ENCODE measurements at regions not wholly inside any gene's neighbourhood (a gene's known extent, or its start where the extent isn't known, plus 50 kb on each side); places are given as distances from the start of the nearest gene placed in this dataset.

GRCh38 chr1:96376846-96377245, 344.7 kb upstream of the PTBP2 start:
- Histone ChIP-seq H3K9me3 (ENCODE audit: severe bottlenecking) (no peaks in the 10 kb centered on the region), H3K27ac (ENCODE audit: poor library complexity, severe bottlenecking) (no peak overlapping the region), H3K4me1 (ENCODE audit: insufficient read depth, poor library complexity, severe bottlenecking) (no peaks in the 10 kb centered on the region), H3K27me3 (ENCODE audit: insufficient read depth, poor library complexity, severe bottlenecking) (no peaks in the 10 kb centered on the region), H3K4me3 (ENCODE audit: severe bottlenecking) (no peak overlapping the region), H3K36me3 (ENCODE audit: low read depth) (no peaks in the 10 kb centered on the region)
- TF ChIP-seq CTCF (IDR thresholded peaks at IDR 0.05; ENCODE audit: poor library complexity, severe bottlenecking): no peak
- no peak for ATAC-seq (ENCODE audit: low read depth)
- no peak for DNase-seq (ENCODE audit: low spot score)

DNA sequence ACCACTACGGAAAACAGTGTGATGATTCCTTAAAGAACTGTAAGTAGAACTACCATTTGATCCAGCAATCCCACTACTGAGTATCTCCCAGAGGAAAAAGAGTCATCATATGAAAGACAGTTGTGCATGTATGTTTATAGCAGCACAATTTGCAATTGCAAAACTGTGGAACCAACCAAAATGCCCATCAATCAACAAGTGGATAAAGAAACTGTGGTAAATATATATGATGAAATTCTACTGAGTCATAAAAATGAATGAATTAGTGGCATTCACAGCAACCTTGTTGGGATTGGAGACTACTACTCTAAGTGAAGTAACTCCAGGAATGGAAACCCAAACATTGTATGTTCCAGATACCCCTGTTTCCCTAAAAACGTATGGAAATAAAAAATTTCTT, 337.0 kb upstream of the PTBP2 start:
- Histone ChIP-seq H3K9me3 (ENCODE audit: severe bottlenecking) (no peaks in the 10 kb centered on the region), H3K27me3 (ENCODE audit: insufficient read depth, poor library complexity, severe bottlenecking) (no peaks in the 10 kb centered on the region), H3K4me1 (ENCODE audit: insufficient read depth, poor library complexity, severe bottlenecking) (no peaks in the 10 kb centered on the region), H3K4me3 (ENCODE audit: severe bottlenecking) (no peak overlapping the region), H3K36me3 (ENCODE audit: low read depth) (no peaks in the 10 kb centered on the region), H3K27ac (ENCODE audit: poor library complexity, severe bottlenecking) (no peak overlapping the region)
- no peak for DNase-seq (ENCODE audit: low spot score)
- ATAC-seq (ENCODE audit: low read depth): no peak
- TF ChIP-seq CTCF (IDR thresholded peaks at IDR 0.05; ENCODE audit: poor library complexity, severe bottlenecking): no peak

GRCh38 chr1:96387785-96388184, 333.8 kb upstream of the PTBP2 start:
- Histone ChIP-seq H3K4me3 (ENCODE audit: severe bottlenecking) (no peak overlapping the region), H3K27ac (ENCODE audit: poor library complexity, severe bottlenecking) (no peak overlapping the region), H3K4me1 (ENCODE audit: insufficient read depth, poor library complexity, severe bottlenecking) (no peaks in the 10 kb centered on the region), H3K27me3 (ENCODE audit: insufficient read depth, poor library complexity, severe bottlenecking) (no peaks in the 10 kb centered on the region), H3K9me3 (ENCODE audit: severe bottlenecking) (no peaks in the 10 kb centered on the region), H3K36me3 (ENCODE audit: low read depth) (no peaks in the 10 kb centered on the region)
- no peak for DNase-seq (ENCODE audit: low spot score)
- TF ChIP-seq CTCF (IDR thresholded peaks at IDR 0.05; ENCODE audit: poor library complexity, severe bottlenecking): no peak
- ATAC-seq (ENCODE audit: low read depth): no peak

DNA sequence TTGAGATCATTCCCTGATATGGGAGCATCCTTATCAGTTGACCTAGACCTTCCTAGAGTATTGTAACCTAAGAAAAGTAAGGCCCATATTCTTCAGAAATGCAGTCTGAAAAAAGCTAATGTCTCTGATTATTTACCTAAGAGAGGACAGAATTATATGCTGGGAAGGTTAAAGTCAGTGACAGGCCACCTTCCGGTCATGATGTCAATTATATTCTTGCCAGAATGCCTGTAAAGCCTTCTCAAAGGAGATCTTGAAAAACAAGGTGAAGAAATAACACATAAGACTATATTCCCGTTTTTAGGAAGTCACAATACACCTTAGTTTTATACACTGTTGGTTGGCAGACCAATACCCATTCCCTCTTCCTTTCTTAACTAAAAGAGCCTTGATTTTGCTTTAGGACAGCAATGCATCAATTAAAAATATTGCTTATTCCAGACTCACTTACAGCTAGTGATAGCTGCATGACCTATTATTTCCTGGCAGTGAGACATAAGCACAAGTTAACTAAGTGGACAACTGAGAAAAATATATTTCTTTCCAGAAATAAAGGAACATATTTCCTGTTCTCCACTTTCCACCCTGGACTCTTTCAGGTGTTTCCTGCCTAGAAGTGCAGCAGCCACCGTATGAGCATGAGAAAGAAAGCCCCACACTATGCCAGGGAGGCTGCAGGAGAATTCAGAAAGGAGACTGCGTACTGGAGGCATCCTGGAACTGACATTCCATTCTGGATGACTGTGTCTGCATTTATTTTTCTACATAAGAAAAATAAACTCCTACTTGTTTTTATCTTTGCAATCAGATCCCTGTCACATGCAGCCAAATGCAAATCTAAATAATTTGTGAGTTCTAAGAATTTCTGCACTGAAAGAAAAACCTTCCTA, 332.9 kb upstream of the PTBP2 start:
- no peaks in the 10 kb centered on the region for H3K36me3 ChIP-seq (ENCODE audit: low read depth)
- no peaks in the 10 kb centered on the region for H3K27me3 ChIP-seq (ENCODE audit: insufficient read depth, poor library complexity, severe bottlenecking)
- DNase-seq (ENCODE audit: low spot score) (no peak), ATAC-seq (ENCODE audit: low read depth) (no peak; the same call in 2 of the 3 replicates)
- TF ChIP-seq CTCF (IDR thresholded peaks at IDR 0.05; ENCODE audit: poor library complexity, severe bottlenecking): no peak
- no peaks in the 10 kb centered on the region for H3K9me3 ChIP-seq (ENCODE audit: severe bottlenecking)
- no peaks in the 10 kb centered on the region for H3K4me1 ChIP-seq (ENCODE audit: insufficient read depth, poor library complexity, severe bottlenecking)
- no peak overlapping the region for H3K4me3 ChIP-seq (ENCODE audit: severe bottlenecking)
- no peak overlapping the region for H3K27ac ChIP-seq (ENCODE audit: poor library complexity, severe bottlenecking)

- TF ChIP-seq CTCF (IDR thresholded peaks at IDR 0.05; ENCODE audit: poor library complexity, severe bottlenecking): no peak
- DNase-seq (ENCODE audit: low spot score) (no peak), ATAC-seq (ENCODE audit: low read depth) (no peak)
- H3K4me1 ChIP-seq (ENCODE audit: insufficient read depth, poor library complexity, severe bottlenecking): no peaks in the 10 kb centered on the region
- H3K36me3 ChIP-seq (ENCODE audit: low read depth): no peaks in the 10 kb centered on the region
- no peak overlapping the region for H3K4me3 ChIP-seq (ENCODE audit: severe bottlenecking)
- H3K9me3 ChIP-seq (ENCODE audit: severe bottlenecking): no peaks in the 10 kb centered on the region
- H3K27ac ChIP-seq (ENCODE audit: poor library complexity, severe bottlenecking): no peak overlapping the region
- no peaks in the 10 kb centered on the region for H3K27me3 ChIP-seq (ENCODE audit: insufficient read depth, poor library complexity, severe bottlenecking)
These were observed 321.5 kb upstream of the PTBP2 start for GRCh38 chr1:96400089-96400488.
